ENCODE measurements at regions not wholly inside any gene's neighbourhood (a gene's known extent, or its start where the extent isn't known, plus 50 kb on each side); places are given as distances from the start of the nearest gene placed in this dataset.

GRCh38 chr10:3008518-3009195 is 58.7 kb upstream of the PFKP start (continued):
- TF ChIP-seq PRDM2 (tag by site-specific recombination; IDR thresholded peaks at IDR 0.05; ENCODE audit: borderline replicate concordance) (no peak), PRDM4 (tag by site-specific recombination; IDR thresholded peaks at IDR 0.05) (no peak)

GRCh38 chr10:3006607-3007006 is 60.7 kb upstream of the PFKP start:
- POLR2A ChIA-PET: no interaction called here
- no peak overlapping the region for H3K4me3 ChIP-seq (ENCODE audit: low read depth, low read length)
- no peaks in the 10 kb centered on the region for H3K4me1 ChIP-seq (ENCODE audit: control insufficient read depth, insufficient read depth, low read length)
- TF ChIP-seq ZNF248 (tag by site-specific recombination; IDR thresholded peaks at IDR 0.05): no peak
- TF ChIP-seq ZNF292 (tag by site-specific recombination; IDR thresholded peaks at IDR 0.05; ENCODE audit: borderline replicate concordance, low read depth): no peak
- TF ChIP-seq ZNF76 (tag by site-specific recombination; IDR thresholded peaks at IDR 0.05; ENCODE audit: borderline replicate concordance, low read depth): no peak
- TF ChIP-seq ZIC2 (tag by site-specific recombination; IDR thresholded peaks at IDR 0.05): peak; percentile 21; the same call in 1 of the 2 replicates
- H3K27ac ChIP-seq (ENCODE audit: extremely low read depth, low read depth, low read length): no peak overlapping the region
- CTCF ChIA-PET: interaction anchor here (0.6 kb wide), 1 partner anchor 1871 kb away, joined by 4 read pairs; no protein-coding TSS in a partner anchor
- H3K9me3 ChIP-seq (ENCODE audit: control insufficient read depth, insufficient read depth, low read depth, low read length): no peaks in the 10 kb centered on the region
- H3K36me3 ChIP-seq (ENCODE audit: control insufficient read depth in 2 of 2, insufficient read depth in 1 of 2, low read length in 2 of 2): no peaks in the 10 kb centered on the region

- no peaks in the 10 kb centered on the region for H3K9me3 ChIP-seq (ENCODE audit: control insufficient read depth, insufficient read depth, low read depth, low read length)
- no peaks in the 10 kb centered on the region for H3K36me3 ChIP-seq (ENCODE audit: control insufficient read depth in 2 of 2, insufficient read depth in 1 of 2, low read length in 2 of 2)
- CTCF ChIA-PET: interaction anchor here (0.6 kb wide), 1 partner anchor 1871 kb away, joined by 4 read pairs; no protein-coding TSS in a partner anchor
- TF ChIP-seq ZNF112 (tag by site-specific recombination; IDR thresholded peaks at IDR 0.05) (no peak), YY1 (tag by site-specific recombination; IDR thresholded peaks at IDR 0.05) (no peak), ZNF677 (tag by site-specific recombination; IDR thresholded peaks at IDR 0.05) (no peak), RBAK (tag by site-specific recombination; IDR thresholded peaks at IDR 0.05) (no peak), PBX3 (CRISPR knock-in tag; IDR thresholded peaks at IDR 0.05) (no peak), ZNF76 (tag by site-specific recombination; IDR thresholded peaks at IDR 0.05; ENCODE audit: borderline replicate concordance, low read depth) (no peak), ZBTB48 (tag by site-specific recombination; IDR thresholded peaks at IDR 0.05) (no peak), ZNF121 (tag by site-specific recombination; IDR thresholded peaks at IDR 0.05) (no peak), ZNF211 (tag by site-specific recombination; IDR thresholded peaks at IDR 0.05; ENCODE audit: low read depth) (no peak), TSHZ1 (tag by site-specific recombination; IDR thresholded peaks at IDR 0.05; ENCODE audit: borderline replicate concordance) (no peak), ZNF837 (tag by site-specific recombination; IDR thresholded peaks at IDR 0.05) (no peak), ZNF488 (tag by site-specific recombination; IDR thresholded peaks at IDR 0.05) (no peak), ZNF626 (tag by site-specific recombination; IDR thresholded peaks at IDR 0.05) (no peak)
Observed at GRCh38 chr10:3006093-3006492, 61.3 kb upstream of the PFKP start.

More at GRCh38 chr10:3006093-3006492, 61.3 kb upstream of the PFKP start:
- no peak overlapping the region for H3K27ac ChIP-seq (ENCODE audit: extremely low read depth, low read depth, low read length)
- H3K4me3 ChIP-seq (ENCODE audit: low read depth, low read length): no peak overlapping the region
- POLR2A ChIA-PET: no interaction called here
- no peaks in the 10 kb centered on the region for H3K4me1 ChIP-seq (ENCODE audit: control insufficient read depth, insufficient read depth, low read length)
